ENCODE measurements at regions not wholly inside any gene's neighbourhood (a gene's known extent, or its start where the extent isn't known, plus 50 kb on each side); places are given as distances from the start of the nearest gene placed in this dataset.
"Not testable (repeated sequence)": the region's sequence is repeated elsewhere in the genome, so short reads cannot be mapped to it uniquely, and the experiment has no call there.

- DNase-seq = no peak
- no peak overlapping the region for H3K4me3 ChIP-seq
- no peaks in the 10 kb centered on the region for H3K4me1 ChIP-seq
- no peaks in the 10 kb centered on the region for H3K9me3 ChIP-seq
- no peaks in the 10 kb centered on the region for H3K36me3 ChIP-seq
- intact Hi-C loops (cut with DNase I) = no loop called here
- WGBS, 2 donors = 73 to 85% methylated on average over 4 of the region's 4 CpGs
- no peak overlapping the region for H3K27ac ChIP-seq
- TF ChIP-seq POLR2A (IDR thresholded peaks at IDR 0.05) = no peak
- TF ChIP-seq, protein P1, sequence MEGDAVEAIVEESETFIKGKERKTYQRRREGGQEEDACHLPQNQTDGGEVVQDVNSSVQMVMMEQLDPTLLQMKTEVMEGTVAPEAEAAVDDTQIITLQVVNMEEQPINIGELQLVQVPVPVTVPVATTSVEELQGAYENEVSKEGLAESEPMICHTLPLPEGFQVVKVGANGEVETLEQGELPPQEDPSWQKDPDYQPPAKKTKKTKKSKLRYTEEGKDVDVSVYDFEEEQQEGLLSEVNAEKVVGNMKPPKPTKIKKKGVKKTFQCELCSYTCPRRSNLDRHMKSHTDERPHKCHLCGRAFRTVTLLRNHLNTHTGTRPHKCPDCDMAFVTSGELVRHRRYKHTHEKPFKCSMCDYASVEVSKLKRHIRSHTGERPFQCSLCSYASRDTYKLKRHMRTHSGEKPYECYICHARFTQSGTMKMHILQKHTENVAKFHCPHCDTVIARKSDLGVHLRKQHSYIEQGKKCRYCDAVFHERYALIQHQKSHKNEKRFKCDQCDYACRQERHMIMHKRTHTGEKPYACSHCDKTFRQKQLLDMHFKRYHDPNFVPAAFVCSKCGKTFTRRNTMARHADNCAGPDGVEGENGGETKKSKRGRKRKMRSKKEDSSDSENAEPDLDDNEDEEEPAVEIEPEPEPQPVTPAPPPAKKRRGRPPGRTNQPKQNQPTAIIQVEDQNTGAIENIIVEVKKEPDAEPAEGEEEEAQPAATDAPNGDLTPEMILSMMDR (IDR thresholded peaks at IDR 0.05) = no peak
- peaks cover 0 to 54% (median 0%) of the 10 kb centered on the region in 4 donors for H3K27me3 ChIP-seq
Measured at GRCh38 chr15:91356083-91356482, 256.0 kb downstream of the SV2B start.

- no peak overlapping the region for H3K27ac ChIP-seq
- H3K4me1 ChIP-seq = no peaks in the 10 kb centered on the region
- no peaks in the 10 kb centered on the region for H3K36me3 ChIP-seq
- no peak overlapping the region for H3K4me3 ChIP-seq
- DNase-seq = no peak
- WGBS, 2 donors = 69% methylated on average over 3 of the region's 3 CpGs
- TF ChIP-seq, protein P1 (IDR thresholded peaks at IDR 0.05) = no peak
- no peak for TF ChIP-seq POLR2A (IDR thresholded peaks at IDR 0.05)
- H3K9me3 ChIP-seq = no peaks in the 10 kb centered on the region
- peaks cover 0 to 53% (median 0%) of the 10 kb centered on the region in 4 donors for H3K27me3 ChIP-seq
- intact Hi-C loops (cut with DNase I) = no loop called here
Measured at GRCh38 chr15:91357011-91357410, 257.0 kb downstream of the SV2B start.

GRCh38 chr15:91357486-91357885 is 257.4 kb downstream of the SV2B start:
- intact Hi-C loops (cut with DNase I) = no loop called here
- Histone ChIP-seq H3K9me3 (no peaks in the 10 kb centered on the region), H3K27ac (no peak overlapping the region), H3K4me1 (no peaks in the 10 kb centered on the region), H3K4me3 (no peak overlapping the region), H3K36me3 (no peaks in the 10 kb centered on the region), H3K27me3 (peaks cover 0 to 53% (median 0%) of the 10 kb centered on the region in 4 donors)
- DNase-seq = no peak
- TF ChIP-seq, protein P1 (IDR thresholded peaks at IDR 0.05) = no peak
- TF ChIP-seq POLR2A (IDR thresholded peaks at IDR 0.05) = no peak
- 83 to 89% methylated on average over 10 of the region's 10 CpGs for WGBS, 2 donors

GRCh38 chr15:91358405-91358804 is 258.3 kb downstream of the SV2B start:
- WGBS, 2 donors = 76 to 78% methylated on average over 3 of the region's 3 CpGs
- no peak for TF ChIP-seq POLR2A (IDR thresholded peaks at IDR 0.05)
- TF ChIP-seq, protein P1 (IDR thresholded peaks at IDR 0.05) = no peak
- intact Hi-C loops (cut with DNase I) = no loop called here
- no peak overlapping the region for H3K27ac ChIP-seq
- DNase-seq = no peak
- H3K4me3 ChIP-seq = no peak overlapping the region
- peaks cover 0 to 54% (median 0%) of the 10 kb centered on the region in 4 donors for H3K27me3 ChIP-seq
- no peaks in the 10 kb centered on the region for H3K9me3 ChIP-seq
- no peaks in the 10 kb centered on the region for H3K4me1 ChIP-seq
- no peaks in the 10 kb centered on the region for H3K36me3 ChIP-seq

GRCh38 chr15:91361696-91362095 is 261.6 kb downstream of the SV2B start:
- 76 to 79% methylated on average over 3 of the region's 3 CpGs for WGBS, 2 donors
- H3K4me1 ChIP-seq; H3K9me3 ChIP-seq; H3K4me3 ChIP-seq; H3K36me3 ChIP-seq; DNase-seq; intact Hi-C loops (cut with DNase I); H3K27ac ChIP-seq: not testable (repeated sequence)
- H3K27me3 ChIP-seq = peaks cover 0 to 47% (median 0%) of the 10 kb centered on the region in 4 donors

- H3K27ac ChIP-seq = no peak overlapping the region
- TF ChIP-seq, protein P1 (IDR thresholded peaks at IDR 0.05) = no peak
- TF ChIP-seq POLR2A (IDR thresholded peaks at IDR 0.05) = no peak
- H3K27me3 ChIP-seq = peaks cover 0 to 29% (median 0%) of the 10 kb centered on the region in 4 donors
- no peak overlapping the region for H3K4me3 ChIP-seq
- no peaks in the 10 kb centered on the region for H3K4me1 ChIP-seq
- H3K36me3 ChIP-seq = no peaks in the 10 kb centered on the region
- intact Hi-C loops (cut with DNase I) = no loop called here
- WGBS, 2 donors = 68 to 79% methylated on average over 6 of the region's 6 CpGs
- DNase-seq = no peak
- peaks cover 0 to 8% (median 0%) of the 10 kb centered on the region in 3 donors for H3K9me3 ChIP-seq
Measured at GRCh38 chr15:91366111-91366510, 266.1 kb downstream of the SV2B start.
